ENCODE measurements at regions not wholly inside any gene's neighbourhood (a gene's known extent, or its start where the extent isn't known, plus 50 kb on each side); places are given as distances from the start of the nearest gene placed in this dataset.

GRCh38 chr2:206853915-206854314 is 85.4 kb upstream of the CPO start:
- TF ChIP-seq POLR2A (IDR thresholded peaks at IDR 0.05; ENCODE audit: low read length) (no peak), MYC (IDR thresholded peaks at IDR 0.05; ENCODE audit: borderline replicate concordance, low read length) (no peak), REST (IDR thresholded peaks at IDR 0.05) (no peak), TP53 (CRISPR knock-in tag; IDR thresholded peaks at IDR 0.05) (no peak), JUNB (IDR thresholded peaks at IDR 0.05) (no peak)
